HL-60 (cell line): ENCODE measurements at regions not wholly inside any gene's neighbourhood (a gene's known extent, or its start where the extent isn't known, plus 50 kb on each side); places are given as distances from the start of the nearest gene placed in this dataset.

Experiments
- DNase-seq, 2 experiments: peaks; one replicate each; pipeline ENCODE4 v3.0.0-alpha.2; 2010 to 2020; ENCODE audit warnings: low read depth in 1 of 2, low spot score in 1 of 2
- H3K27ac ChIP-seq: fragments of 250-450 bp; sonication (Bioruptor Pico); replicated peaks from 2 replicates; pipeline ENCODE4 v1.5.1; 2020; ENCODE audit warnings: mild to moderate bottlenecking, moderate library complexity
- H3K27me3 ChIP-seq: fragments of 250-450 bp; sonication (Bioruptor Pico); 2 replicates; pipeline ENCODE4 v1.5.1; 2021; ENCODE audit warnings: mild to moderate bottlenecking, moderate library complexity; ENCODE audit not compliant: insufficient read depth, poor library complexity, severe bottlenecking
- H3K4me3 ChIP-seq: replicated peaks from 2 replicates; pipeline ENCODE4 v1.5.1; 2011; ENCODE audit warnings: mild to moderate bottlenecking, control low read depth, low read length; ENCODE audit not compliant: insufficient read depth
- GABPA ChIP-seq: IDR thresholded peaks from 2 replicates; pipeline ENCODE4 v1.6.1; 2012; ENCODE audit warnings: low read depth
- POLR2AphosphoS5 ChIP-seq: IDR thresholded peaks from 2 replicates; pipeline ENCODE4 v1.6.1; 2012; ENCODE audit warnings: low read depth
- SPI1 ChIP-seq: IDR thresholded peaks from 2 replicates; pipeline ENCODE4 v1.6.1; 2012; ENCODE audit warnings: low read depth, mild to moderate bottlenecking, borderline replicate concordance
- TF ChIP-seq, protein P1 (sequence below): IDR thresholded peaks from one replicate; pipeline ENCODE4 v1.5.1; 2011; ENCODE audit warnings: low read length, control low read depth, inconsistent platforms; ENCODE audit not compliant: insufficient read depth
- TF ChIP-seq, protein P2 (sequence below): IDR thresholded peaks from 2 replicates; pipeline ENCODE4 v1.6.1; 2012; ENCODE audit warnings: low read depth; ENCODE audit not compliant: insufficient replicate concordance

DNA sequence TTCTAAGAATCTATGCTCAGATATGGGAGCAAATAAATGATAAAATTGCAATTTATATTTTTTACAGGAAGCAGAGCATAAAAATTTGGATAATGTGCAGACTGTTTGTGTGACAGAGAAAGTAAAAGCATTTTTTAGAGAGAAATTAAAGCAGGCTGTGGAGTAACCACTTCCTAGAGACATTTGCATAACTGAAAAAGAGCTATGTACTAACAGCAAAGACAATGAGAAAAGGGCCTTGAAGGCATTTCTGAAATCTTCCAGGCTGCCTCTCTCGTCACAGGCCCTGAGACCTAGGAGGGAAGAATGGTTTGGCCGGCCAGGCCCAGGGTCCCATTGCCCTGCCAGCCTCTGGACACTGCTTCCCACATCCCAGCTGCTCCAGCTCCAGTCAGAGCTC is 247.2 kb downstream of the ALX1 start:
- Histone ChIP-seq H3K27ac (no peak overlapping the region), H3K27me3 (no peaks in the 10 kb centered on the region), H3K4me3 (no peak overlapping the region)
- TF ChIP-seq, protein P1, sequence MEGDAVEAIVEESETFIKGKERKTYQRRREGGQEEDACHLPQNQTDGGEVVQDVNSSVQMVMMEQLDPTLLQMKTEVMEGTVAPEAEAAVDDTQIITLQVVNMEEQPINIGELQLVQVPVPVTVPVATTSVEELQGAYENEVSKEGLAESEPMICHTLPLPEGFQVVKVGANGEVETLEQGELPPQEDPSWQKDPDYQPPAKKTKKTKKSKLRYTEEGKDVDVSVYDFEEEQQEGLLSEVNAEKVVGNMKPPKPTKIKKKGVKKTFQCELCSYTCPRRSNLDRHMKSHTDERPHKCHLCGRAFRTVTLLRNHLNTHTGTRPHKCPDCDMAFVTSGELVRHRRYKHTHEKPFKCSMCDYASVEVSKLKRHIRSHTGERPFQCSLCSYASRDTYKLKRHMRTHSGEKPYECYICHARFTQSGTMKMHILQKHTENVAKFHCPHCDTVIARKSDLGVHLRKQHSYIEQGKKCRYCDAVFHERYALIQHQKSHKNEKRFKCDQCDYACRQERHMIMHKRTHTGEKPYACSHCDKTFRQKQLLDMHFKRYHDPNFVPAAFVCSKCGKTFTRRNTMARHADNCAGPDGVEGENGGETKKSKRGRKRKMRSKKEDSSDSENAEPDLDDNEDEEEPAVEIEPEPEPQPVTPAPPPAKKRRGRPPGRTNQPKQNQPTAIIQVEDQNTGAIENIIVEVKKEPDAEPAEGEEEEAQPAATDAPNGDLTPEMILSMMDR: no peak
- no peak for TF ChIP-seq POLR2AphosphoS5
- no peak for TF ChIP-seq SPI1
- no peak for TF ChIP-seq GABPA
- TF ChIP-seq, protein P2, sequence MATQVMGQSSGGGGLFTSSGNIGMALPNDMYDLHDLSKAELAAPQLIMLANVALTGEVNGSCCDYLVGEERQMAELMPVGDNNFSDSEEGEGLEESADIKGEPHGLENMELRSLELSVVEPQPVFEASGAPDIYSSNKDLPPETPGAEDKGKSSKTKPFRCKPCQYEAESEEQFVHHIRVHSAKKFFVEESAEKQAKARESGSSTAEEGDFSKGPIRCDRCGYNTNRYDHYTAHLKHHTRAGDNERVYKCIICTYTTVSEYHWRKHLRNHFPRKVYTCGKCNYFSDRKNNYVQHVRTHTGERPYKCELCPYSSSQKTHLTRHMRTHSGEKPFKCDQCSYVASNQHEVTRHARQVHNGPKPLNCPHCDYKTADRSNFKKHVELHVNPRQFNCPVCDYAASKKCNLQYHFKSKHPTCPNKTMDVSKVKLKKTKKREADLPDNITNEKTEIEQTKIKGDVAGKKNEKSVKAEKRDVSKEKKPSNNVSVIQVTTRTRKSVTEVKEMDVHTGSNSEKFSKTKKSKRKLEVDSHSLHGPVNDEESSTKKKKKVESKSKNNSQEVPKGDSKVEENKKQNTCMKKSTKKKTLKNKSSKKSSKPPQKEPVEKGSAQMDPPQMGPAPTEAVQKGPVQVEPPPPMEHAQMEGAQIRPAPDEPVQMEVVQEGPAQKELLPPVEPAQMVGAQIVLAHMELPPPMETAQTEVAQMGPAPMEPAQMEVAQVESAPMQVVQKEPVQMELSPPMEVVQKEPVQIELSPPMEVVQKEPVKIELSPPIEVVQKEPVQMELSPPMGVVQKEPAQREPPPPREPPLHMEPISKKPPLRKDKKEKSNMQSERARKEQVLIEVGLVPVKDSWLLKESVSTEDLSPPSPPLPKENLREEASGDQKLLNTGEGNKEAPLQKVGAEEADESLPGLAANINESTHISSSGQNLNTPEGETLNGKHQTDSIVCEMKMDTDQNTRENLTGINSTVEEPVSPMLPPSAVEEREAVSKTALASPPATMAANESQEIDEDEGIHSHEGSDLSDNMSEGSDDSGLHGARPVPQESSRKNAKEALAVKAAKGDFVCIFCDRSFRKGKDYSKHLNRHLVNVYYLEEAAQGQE: no peak
- DNase-seq: no peak

GRCh38 chr12:85529896-85530295 is 249.9 kb downstream of the ALX1 start:
- Histone ChIP-seq H3K27me3 (no peaks in the 10 kb centered on the region), H3K4me3 (no peak overlapping the region), H3K27ac (no peak overlapping the region)
- no peak for DNase-seq
- TF ChIP-seq, protein P1: no peak
- TF ChIP-seq POLR2AphosphoS5 (no peak), SPI1 (no peak), GABPA (no peak)
- TF ChIP-seq, protein P2: no peak

GRCh38 chr12:85530456-85530855 is 250.4 kb downstream of the ALX1 start:
- H3K27ac ChIP-seq: no peak overlapping the region
- H3K27me3 ChIP-seq: no peaks in the 10 kb centered on the region
- no peak for DNase-seq
- TF ChIP-seq SPI1 (no peak), POLR2AphosphoS5 (no peak), GABPA (no peak)
- TF ChIP-seq, protein P2: no peak
- TF ChIP-seq, protein P1: no peak
- H3K4me3 ChIP-seq: no peak overlapping the region
